Stomach (tissue), 8 donors: ENCODE measurements at regions not wholly inside any gene's neighbourhood (a gene's known extent, or its start where the extent isn't known, plus 50 kb on each side); places are given as distances from the start of the nearest gene placed in this dataset.

ENCODE experiments used
- DNase-seq, 2 donors: peaks; one replicate each; pipeline versions ENCODE4 v3.0.0 to v3.0.0-alpha.2; 2013 to 2019
- H3K27ac ChIP-seq, 5 donors: fragments of 200-600 bp in 4 of 5; sonication (generic) in 4 of 5; one replicate each; pipeline ENCODE4 v1.5.1; 2013 to 2019; ENCODE audit warnings: mild to moderate bottlenecking in 1 of 5, moderate library complexity in 1 of 5
- H3K27me3 ChIP-seq, 3 donors: fragments of 200-600 bp; sonication (generic); one replicate each; pipeline ENCODE4 v1.5.1; 2017 to 2019; ENCODE audit warnings: mixed run types in 1 of 3
- H3K36me3 ChIP-seq, 4 donors: fragments of 200-600 bp; sonication (generic); 1 replicate in 3 of 4; 2 replicates in 1 of 4; pipeline ENCODE4 v1.5.1; 2016 to 2019
- H3K4me1 ChIP-seq, 4 donors: fragments of 200-600 bp; sonication (generic); one replicate each; pipeline ENCODE4 v1.5.1; 2016 to 2019
- H3K4me3 ChIP-seq, 4 donors: fragments of 200-600 bp; sonication (generic) in 3 of 4; one replicate each; pipeline ENCODE4 v1.5.1; 2016 to 2019; ENCODE audit warnings: mild to moderate bottlenecking in 1 of 4
- H3K9me3 ChIP-seq, 4 donors: fragments of 200-600 bp; sonication (generic); one replicate each; pipeline ENCODE4 v1.5.1; 2016 to 2019
- EP300 ChIP-seq: sonication (generic); formaldehyde crosslinking; IDR thresholded peaks from one replicate; pipeline ENCODE4 v1.6.1; 2017; ENCODE audit warnings: antibody characterized with exemption
- POLR2A ChIP-seq, 4 donors: fragments of 450-650 bp; IDR thresholded peaks; one replicate each; pipeline ENCODE4 v1.6.1; 2016; ENCODE audit warnings: antibody characterized with exemption in 4 of 4, control low read depth in 2 of 4, mild to moderate bottlenecking in 1 of 4, moderate library complexity in 1 of 4
- POLR2AphosphoS5 ChIP-seq, 3 donors: sonication (generic); formaldehyde crosslinking; IDR thresholded peaks; one replicate each; pipeline ENCODE4 v1.6.1; 2016; ENCODE audit warnings: antibody characterized with exemption in 3 of 3
- WGBS, 5 donors: extraction: QIAGEN DNeasy Blood & Tissue Kit in 3 of 5; methylation state at CpG; one replicate each; pipeline versions ENCODE4 v1.1.5 to v1.1.7; 2013 to 2018; 5-methylcytosine and 5-hydroxymethylcytosine counted together
- intact Hi-C: fragments of 100-400 bp; cut with DNase I; formaldehyde crosslinking; loops from one replicate; pipeline ENCODE4 v1.15.1; 2023; ENCODE audit warnings: low total_unique reads
- TF ChIP-seq, protein P1 (sequence below), 7 experiments: fragments of 450-650 bp in 4 of 7; fragments of 200-600 bp in 3 of 7; sonication (generic) in 3 of 7; IDR thresholded peaks; one replicate each; pipeline ENCODE4 v1.5.1; 2016 to 2019; ENCODE audit warnings: antibody characterized with exemption in 7 of 7, control low read depth in 2 of 7, mild to moderate bottlenecking in 1 of 7
- donor health status: healthy with polysubstance abuse.
- donor health status: Bipolar disorder and iron deficiency.
- donor health status: healthy.

DNA sequence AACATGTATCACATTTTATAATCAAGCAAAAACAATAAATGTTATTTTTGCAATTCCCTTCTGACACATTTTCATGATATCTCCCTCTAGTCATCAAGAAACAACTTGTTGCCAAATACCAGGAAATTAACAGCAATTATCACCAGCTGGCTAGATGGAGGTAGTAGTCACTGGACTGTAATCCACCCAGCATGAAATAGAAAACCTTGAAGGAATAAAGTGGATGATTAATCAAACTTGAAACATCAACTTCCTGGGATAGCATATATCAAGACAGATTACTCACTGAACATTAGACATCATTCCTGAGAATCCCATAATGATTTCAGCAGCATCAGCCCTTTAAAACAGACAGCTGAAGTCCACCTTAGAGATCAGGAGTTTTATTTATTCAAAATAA, 259.0 kb downstream of the CCDC59 start:
- Histone ChIP-seq H3K9me3 (peaks cover 0 to 7% (median 0%) of the 10 kb centered on the region in 4 donors), H3K36me3 (no peaks in the 10 kb centered on the region), H3K27me3 (no peaks in the 10 kb centered on the region), H3K4me3 (no peak overlapping the region), H3K4me1 (no peaks in the 10 kb centered on the region), H3K27ac (no peak overlapping the region)
- intact Hi-C loops, result no loop called here
- DNase-seq, result no peak
- TF ChIP-seq, protein P1, sequence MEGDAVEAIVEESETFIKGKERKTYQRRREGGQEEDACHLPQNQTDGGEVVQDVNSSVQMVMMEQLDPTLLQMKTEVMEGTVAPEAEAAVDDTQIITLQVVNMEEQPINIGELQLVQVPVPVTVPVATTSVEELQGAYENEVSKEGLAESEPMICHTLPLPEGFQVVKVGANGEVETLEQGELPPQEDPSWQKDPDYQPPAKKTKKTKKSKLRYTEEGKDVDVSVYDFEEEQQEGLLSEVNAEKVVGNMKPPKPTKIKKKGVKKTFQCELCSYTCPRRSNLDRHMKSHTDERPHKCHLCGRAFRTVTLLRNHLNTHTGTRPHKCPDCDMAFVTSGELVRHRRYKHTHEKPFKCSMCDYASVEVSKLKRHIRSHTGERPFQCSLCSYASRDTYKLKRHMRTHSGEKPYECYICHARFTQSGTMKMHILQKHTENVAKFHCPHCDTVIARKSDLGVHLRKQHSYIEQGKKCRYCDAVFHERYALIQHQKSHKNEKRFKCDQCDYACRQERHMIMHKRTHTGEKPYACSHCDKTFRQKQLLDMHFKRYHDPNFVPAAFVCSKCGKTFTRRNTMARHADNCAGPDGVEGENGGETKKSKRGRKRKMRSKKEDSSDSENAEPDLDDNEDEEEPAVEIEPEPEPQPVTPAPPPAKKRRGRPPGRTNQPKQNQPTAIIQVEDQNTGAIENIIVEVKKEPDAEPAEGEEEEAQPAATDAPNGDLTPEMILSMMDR (IDR thresholded peaks at IDR 0.05), result no peak
- TF ChIP-seq POLR2AphosphoS5 (IDR thresholded peaks at IDR 0.05) (no peak), EP300 (no peak), POLR2A (IDR thresholded peaks at IDR 0.05) (no peak)

DNA sequence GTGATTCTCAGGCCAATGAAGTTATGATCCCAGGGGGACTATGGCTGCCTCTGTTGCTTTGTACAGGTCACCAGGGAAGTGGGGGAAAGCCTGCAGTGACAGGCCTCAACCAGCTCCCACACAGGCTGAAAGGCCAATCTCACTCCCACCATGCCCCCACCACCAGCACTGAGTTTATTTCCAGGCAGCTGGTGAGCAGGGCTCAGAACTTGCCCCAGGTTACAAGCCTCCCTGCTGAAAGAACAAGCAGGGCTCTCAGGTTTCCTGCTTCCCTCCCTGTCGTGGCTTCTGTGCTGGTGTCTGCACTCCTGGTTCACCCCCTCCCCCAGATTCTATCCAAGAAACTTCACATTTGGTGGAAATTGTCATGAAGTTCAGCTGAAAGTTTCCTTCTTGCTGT, 260.3 kb downstream of the CCDC59 start:
- no peak for TF ChIP-seq POLR2AphosphoS5 (IDR thresholded peaks at IDR 0.05)
- TF ChIP-seq EP300, result no peak
- TF ChIP-seq, protein P1 (IDR thresholded peaks at IDR 0.05), result no peak
- intact Hi-C loops, result no loop called here

DNA sequence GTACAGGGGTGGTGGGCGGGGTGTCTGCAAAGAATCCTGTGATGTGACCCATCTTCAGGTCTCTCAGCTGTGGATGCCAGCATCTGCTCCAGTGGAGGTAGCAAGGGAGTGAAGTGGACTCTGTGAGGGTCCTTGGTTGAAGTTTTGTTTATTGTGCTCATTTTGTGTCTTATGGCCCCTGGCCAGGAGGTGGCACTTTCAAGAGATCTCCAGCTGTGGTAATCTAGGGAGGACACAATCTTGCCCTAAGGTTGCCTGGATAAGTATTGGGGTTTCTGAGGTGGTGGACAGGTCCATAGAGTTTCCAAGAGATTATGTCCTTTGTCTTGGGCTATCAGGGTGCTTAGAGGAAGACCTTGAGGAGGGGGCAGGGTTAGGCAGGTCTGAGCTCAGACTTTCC, 260.7 kb downstream of the CCDC59 start:
- Histone ChIP-seq H3K36me3 (no peaks in the 10 kb centered on the region), H3K27ac (no peak overlapping the region), H3K9me3 (peaks cover 0 to 7% (median 0%) of the 10 kb centered on the region in 4 donors), H3K27me3 (no peaks in the 10 kb centered on the region), H3K4me3 (no peak overlapping the region), H3K4me1 (no peaks in the 10 kb centered on the region)
- TF ChIP-seq, protein P1 (IDR thresholded peaks at IDR 0.05), result no peak
- TF ChIP-seq POLR2A (IDR thresholded peaks at IDR 0.05), result no peak
- no peak for TF ChIP-seq EP300
- no peak for TF ChIP-seq POLR2AphosphoS5 (IDR thresholded peaks at IDR 0.05)
- intact Hi-C loops, result no loop called here
- 29 to 83% (median 71%) methylated on average over 1 of the region's 1 CpG for WGBS, 5 donors
- DNase-seq, result no peak

More for the DNA sequence above, 260.3 kb downstream of the CCDC59 start:
- Histone ChIP-seq H3K4me3 (no peak overlapping the region), H3K4me1 (no peaks in the 10 kb centered on the region), H3K27ac (no peak overlapping the region), H3K9me3 (peaks cover 0 to 7% (median 0%) of the 10 kb centered on the region in 4 donors), H3K27me3 (no peaks in the 10 kb centered on the region), H3K36me3 (no peaks in the 10 kb centered on the region)
- 16 to 31% (median 21%) methylated on average over 1 of the region's 1 CpG for WGBS, 5 donors
- no peak for DNase-seq

DNA sequence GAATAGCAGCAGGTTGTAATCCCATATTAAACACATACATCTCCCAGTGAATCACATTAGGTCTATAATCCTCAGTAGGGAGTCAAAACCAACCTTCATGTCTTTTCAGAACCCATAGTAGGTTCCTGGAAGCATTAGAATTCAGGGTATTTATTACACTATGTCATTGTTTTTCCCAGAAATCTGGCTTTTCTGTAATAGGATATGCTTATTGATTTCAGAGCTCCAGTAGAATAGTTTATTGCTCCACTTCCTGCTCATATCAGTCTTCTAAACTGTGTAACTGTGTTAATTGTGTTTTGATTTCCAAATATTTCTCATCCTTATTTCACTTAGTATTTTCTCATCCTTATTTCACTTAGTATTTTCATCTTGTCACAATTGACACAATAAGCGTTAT, 268.0 kb downstream of the CCDC59 start:
- Histone ChIP-seq H3K4me3 (no peak overlapping the region), H3K9me3 (peaks cover 0 to 4% (median 0%) of the 10 kb centered on the region in 4 donors), H3K4me1 (no peaks in the 10 kb centered on the region), H3K36me3 (no peaks in the 10 kb centered on the region), H3K27me3 (no peaks in the 10 kb centered on the region), H3K27ac (no peak overlapping the region)
- intact Hi-C loops, result no loop called here
- WGBS, 5 donors, result 72 to 87% (median 79%) methylated on average over 1 of the region's 1 CpG
- TF ChIP-seq POLR2AphosphoS5 (IDR thresholded peaks at IDR 0.05) (no peak), POLR2A (IDR thresholded peaks at IDR 0.05) (no peak), EP300 (no peak)
- TF ChIP-seq, protein P1 (IDR thresholded peaks at IDR 0.05), result no peak
- no peak for DNase-seq
